ENCODE measurements at regions not wholly inside any gene's neighbourhood (a gene's known extent, or its start where the extent isn't known, plus 50 kb on each side); places are given as distances from the start of the nearest gene placed in this dataset.

DNA sequence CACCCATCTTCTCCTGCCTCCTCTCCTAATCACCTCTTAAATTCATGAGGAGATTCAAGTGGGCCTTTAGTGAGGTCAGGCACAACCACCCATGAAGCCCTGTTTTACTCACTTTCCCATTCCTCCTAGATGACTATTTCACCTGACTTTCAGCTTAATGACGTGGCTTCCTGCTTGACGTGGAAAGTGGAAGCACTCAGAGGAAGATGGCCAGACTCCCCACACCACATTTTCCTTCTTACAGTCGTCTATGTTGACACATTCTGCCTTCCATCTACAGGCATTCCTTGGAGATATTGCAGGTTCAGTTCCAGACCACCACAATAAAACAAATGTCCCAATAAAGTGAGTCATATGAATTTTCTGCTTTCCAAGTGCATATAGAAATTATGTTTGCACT, 146.4 kb upstream of the TAS2R1 start:
- 0% methylated on average over 2 of the region's 3 CpGs for WGBS (ENCODE audit: insufficient coverage)
- no peaks in the 10 kb centered on the region for H3K79me2 ChIP-seq (ENCODE audit: insufficient read depth, low read length)
- H3K27me3 Mint-ChIP-seq (ENCODE audit: low read depth in 3 of 3), result peaks cover 1 to 2% (median 2%) of the 10 kb centered on the region in 3 donors
- intact Hi-C loops (cut with micrococcal nuclease), result no loop called here
- DNase-seq, result no peak
- TF ChIP-seq, protein P1, sequence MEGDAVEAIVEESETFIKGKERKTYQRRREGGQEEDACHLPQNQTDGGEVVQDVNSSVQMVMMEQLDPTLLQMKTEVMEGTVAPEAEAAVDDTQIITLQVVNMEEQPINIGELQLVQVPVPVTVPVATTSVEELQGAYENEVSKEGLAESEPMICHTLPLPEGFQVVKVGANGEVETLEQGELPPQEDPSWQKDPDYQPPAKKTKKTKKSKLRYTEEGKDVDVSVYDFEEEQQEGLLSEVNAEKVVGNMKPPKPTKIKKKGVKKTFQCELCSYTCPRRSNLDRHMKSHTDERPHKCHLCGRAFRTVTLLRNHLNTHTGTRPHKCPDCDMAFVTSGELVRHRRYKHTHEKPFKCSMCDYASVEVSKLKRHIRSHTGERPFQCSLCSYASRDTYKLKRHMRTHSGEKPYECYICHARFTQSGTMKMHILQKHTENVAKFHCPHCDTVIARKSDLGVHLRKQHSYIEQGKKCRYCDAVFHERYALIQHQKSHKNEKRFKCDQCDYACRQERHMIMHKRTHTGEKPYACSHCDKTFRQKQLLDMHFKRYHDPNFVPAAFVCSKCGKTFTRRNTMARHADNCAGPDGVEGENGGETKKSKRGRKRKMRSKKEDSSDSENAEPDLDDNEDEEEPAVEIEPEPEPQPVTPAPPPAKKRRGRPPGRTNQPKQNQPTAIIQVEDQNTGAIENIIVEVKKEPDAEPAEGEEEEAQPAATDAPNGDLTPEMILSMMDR (IDR thresholded peaks at IDR 0.05), result no peak
- H3K4me1 ChIP-seq (ENCODE audit: control insufficient read depth in 1 of 2, insufficient read depth in 2 of 2, low read length in 2 of 2), result no peaks in the 10 kb centered on the region
- H3K27ac ChIP-seq (ENCODE audit: low read depth in 1 of 2, low read length in 2 of 2), result no peak overlapping the region
- peaks cover 5 to 19% of the 10 kb centered on the region in 2 donors for H3K9me3 ChIP-seq (replicated peaks in 1 of 2; ENCODE audit: control insufficient read depth in 1 of 2, insufficient read depth in 1 of 2, low read length in 2 of 2)
- H3K27ac Mint-ChIP-seq, result no peak overlapping the region
- H4K20me1 ChIP-seq (ENCODE audit: insufficient read depth, low read length), result no peaks in the 10 kb centered on the region
- no peak overlapping the region for H3K4me3 Mint-ChIP-seq
- H3K4me2 ChIP-seq (replicated peaks; ENCODE audit: extremely low read depth, low read length, poor library complexity, severe bottlenecking), result no peak overlapping the region
- peaks cover 4 to 15% (median 12%) of the 10 kb centered on the region in 7 donors for H3K9me3 Mint-ChIP-seq
- no peak overlapping the region for H3K4me3 ChIP-seq (replicated peaks in 1 of 3; ENCODE audit: low read depth in 2 of 3, low read length in 3 of 3)
- no peaks in the 10 kb centered on the region for H3K27me3 ChIP-seq (ENCODE audit: control insufficient read depth in 2 of 2, insufficient read depth in 2 of 2, low read length in 2 of 2)
- no peaks in the 10 kb centered on the region for H3K36me3 ChIP-seq (replicated peaks in 1 of 2; ENCODE audit: control insufficient read depth in 1 of 2, insufficient read depth in 2 of 2, low read length in 2 of 2)
- no peaks in the 10 kb centered on the region for H3K4me1 Mint-ChIP-seq
- no peaks in the 10 kb centered on the region for H3K36me3 Mint-ChIP-seq
- H3K9ac ChIP-seq (ENCODE audit: insufficient read depth, low read length, poor library complexity, severe bottlenecking), result no peak overlapping the region
- no peak overlapping the region for H2AFZ ChIP-seq (ENCODE audit: insufficient read depth, low read depth, low read length, poor library complexity, severe bottlenecking)

DNA sequence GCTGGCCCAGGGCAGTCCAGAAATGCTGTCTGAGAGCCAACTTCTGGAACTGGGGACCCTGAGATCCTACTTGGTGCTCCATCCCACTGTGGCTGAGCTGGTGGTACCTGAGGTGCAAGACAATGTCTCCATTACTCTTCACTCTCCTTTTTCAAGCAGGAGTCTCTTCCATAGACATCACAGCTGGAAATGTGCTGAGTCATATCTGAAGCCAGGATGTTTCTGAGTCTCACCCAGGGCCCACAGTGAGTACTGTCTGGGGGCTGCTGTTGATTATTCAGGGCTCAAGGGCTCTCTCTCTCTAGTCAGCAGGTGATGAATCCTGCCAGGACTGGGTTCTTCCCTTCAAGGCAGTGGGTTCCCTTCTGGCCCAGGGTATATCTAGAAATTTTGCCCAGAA, 145.2 kb upstream of the TAS2R1 start:
- Histone ChIP-seq H3K36me3 (replicated peaks in 1 of 2; ENCODE audit: control insufficient read depth in 1 of 2, insufficient read depth in 2 of 2, low read length in 2 of 2) (no peaks in the 10 kb centered on the region), H3K27ac (ENCODE audit: low read depth in 1 of 2, low read length in 2 of 2) (no peak overlapping the region), H3K27me3 (ENCODE audit: control insufficient read depth in 2 of 2, insufficient read depth in 2 of 2, low read length in 2 of 2) (no peaks in the 10 kb centered on the region), H3K9me3 (replicated peaks in 1 of 2; ENCODE audit: control insufficient read depth in 1 of 2, insufficient read depth in 1 of 2, low read length in 2 of 2) (peaks cover 5 to 12% of the 10 kb centered on the region in 2 donors), H3K79me2 (ENCODE audit: insufficient read depth, low read length) (no peaks in the 10 kb centered on the region), H2AFZ (ENCODE audit: insufficient read depth, low read depth, low read length, poor library complexity, severe bottlenecking) (no peak overlapping the region), H3K4me1 (ENCODE audit: control insufficient read depth in 1 of 2, insufficient read depth in 2 of 2, low read length in 2 of 2) (no peaks in the 10 kb centered on the region), H3K4me2 (replicated peaks; ENCODE audit: extremely low read depth, low read length, poor library complexity, severe bottlenecking) (no peak overlapping the region), H3K9ac (ENCODE audit: insufficient read depth, low read length, poor library complexity, severe bottlenecking) (no peak overlapping the region), H3K4me3 (replicated peaks in 1 of 3; ENCODE audit: low read depth in 2 of 3, low read length in 3 of 3) (no peak overlapping the region), H4K20me1 (ENCODE audit: insufficient read depth, low read length) (no peaks in the 10 kb centered on the region)
- Mint-ChIP-seq H3K36me3 (no peaks in the 10 kb centered on the region), H3K4me1 (no peaks in the 10 kb centered on the region), H3K9me3 (peaks cover 2 to 10% (median 5%) of the 10 kb centered on the region in 7 donors), H3K27ac (no peak overlapping the region), H3K4me3 (no peak overlapping the region), H3K27me3 (ENCODE audit: low read depth in 3 of 3) (peaks cover 0 to 2% (median 0%) of the 10 kb centered on the region in 3 donors)
- intact Hi-C loops (cut with micrococcal nuclease), result no loop called here
- no peak for DNase-seq
- TF ChIP-seq, protein P1 (IDR thresholded peaks at IDR 0.05), result no peak
